Activated naive CD4-positive, alpha-beta T cell treated with anti-CD3 and anti-CD28 coated beads, Interleukin-2, amount 10 ng/mL, durations not matched to agents 7 days and 5 days (primary cell): ENCODE measurements at regions not wholly inside any gene's neighbourhood (a gene's known extent, or its start where the extent isn't known, plus 50 kb on each side); places are given as distances from the start of the nearest gene placed in this dataset.

Experiments
- CTCF ChIA-PET: fragments of 350-600 bp; sonication (Branson Sonifier 250); formaldehyde crosslinking; loops from one replicate; lab custom pipeline; 2021; ENCODE audit warnings: antibody characterized with exemption; lab: Charles Lee
- DNase-seq: peaks from one replicate; pipeline ENCODE4 v3.0.0-alpha.2; 2020
- H3K27ac Mint-ChIP-seq: one replicate; pipeline ENCODE4 v1.8.0; 2021; ENCODE audit warnings: mild to moderate bottlenecking, moderate library complexity, mixed read lengths
- H3K27me3 Mint-ChIP-seq: one replicate; pipeline ENCODE4 v1.8.0; 2021; ENCODE audit warnings: mild to moderate bottlenecking, mixed read lengths
- H3K36me3 Mint-ChIP-seq: one replicate; pipeline ENCODE4 v1.8.0; 2021; ENCODE audit warnings: mixed read lengths
- H3K4me1 Mint-ChIP-seq: one replicate; pipeline ENCODE4 v1.8.0; 2021; ENCODE audit warnings: mixed read lengths
- H3K4me3 Mint-ChIP-seq: one replicate; pipeline ENCODE4 v1.8.0; 2021; ENCODE audit warnings: mild to moderate bottlenecking, moderate library complexity, mixed read lengths
- H3K9me3 Mint-ChIP-seq: one replicate; pipeline ENCODE4 v1.8.0; 2021; ENCODE audit warnings: mixed read lengths

GRCh38 chr2:10980886-10981425 is 69.2 kb downstream of the KCNF1 start:
- Mint-ChIP-seq H3K4me1 (no peaks in the 10 kb centered on the region), H3K27ac (no peak overlapping the region), H3K4me3 (no peak overlapping the region), H3K36me3 (no peaks in the 10 kb centered on the region), H3K27me3 (peaks cover 23% of the 10 kb centered on the region), H3K9me3 (no peaks in the 10 kb centered on the region)
- DNase-seq: no peak
- CTCF ChIA-PET: no interaction called here

- CTCF ChIA-PET: no interaction called here
- Mint-ChIP-seq H3K36me3 (no peaks in the 10 kb centered on the region), H3K9me3 (no peaks in the 10 kb centered on the region), H3K4me1 (no peaks in the 10 kb centered on the region), H3K27ac (no peak overlapping the region), H3K27me3 (peaks cover 23% of the 10 kb centered on the region), H3K4me3 (no peak overlapping the region)
- no peak for DNase-seq
Measured at GRCh38 chr2:10981451-10981850, 69.7 kb downstream of the KCNF1 start.

DNA sequence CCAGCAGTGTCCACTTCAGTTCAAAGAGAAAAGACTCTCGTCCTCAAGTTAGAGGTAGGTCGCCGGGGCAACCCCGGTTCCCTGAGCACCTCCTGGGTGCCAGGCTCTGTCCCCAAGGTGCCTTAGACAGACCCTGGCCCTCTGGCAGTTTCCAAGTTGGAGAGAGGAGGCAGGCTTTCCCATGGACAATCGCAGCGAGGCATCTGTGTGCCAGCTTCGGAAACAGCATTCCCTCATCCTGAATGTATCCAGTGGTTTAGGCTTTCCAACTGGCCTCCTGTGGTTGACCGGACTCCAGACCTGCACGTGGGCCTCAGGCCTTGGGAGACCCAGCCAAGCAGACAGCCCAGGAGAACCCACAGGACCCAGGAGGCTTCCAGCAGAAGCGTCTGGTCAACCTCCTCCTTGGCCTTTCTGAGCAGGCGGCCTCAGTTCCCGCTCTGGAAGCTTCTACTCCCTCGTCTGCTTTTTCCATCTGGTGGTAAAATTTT is 70.3 kb downstream of the KCNF1 start:
- CTCF ChIA-PET: no interaction called here
- Mint-ChIP-seq H3K4me1 (no peaks in the 10 kb centered on the region), H3K27me3 (peaks cover 20% of the 10 kb centered on the region), H3K9me3 (no peaks in the 10 kb centered on the region), H3K36me3 (no peaks in the 10 kb centered on the region), H3K4me3 (no peak overlapping the region), H3K27ac (no peak overlapping the region)
- no peak for DNase-seq

GRCh38 chr2:10982931-10983701 is 71.4 kb downstream of the KCNF1 start:
- CTCF ChIA-PET: no interaction called here
- Mint-ChIP-seq H3K27me3 (peaks cover 15% of the 10 kb centered on the region), H3K36me3 (no peaks in the 10 kb centered on the region), H3K4me3 (no peak overlapping the region), H3K9me3 (no peaks in the 10 kb centered on the region), H3K4me1 (no peaks in the 10 kb centered on the region), H3K27ac (no peak overlapping the region)
- DNase-seq: no peak

GRCh38 chr2:10983711-10984110 is 72.0 kb downstream of the KCNF1 start:
- CTCF ChIA-PET: no interaction called here
- H3K36me3 Mint-ChIP-seq: no peaks in the 10 kb centered on the region

GRCh38 chr2:10984418-10985135 is 72.8 kb downstream of the KCNF1 start:
- no peak overlapping the region for H3K27ac Mint-ChIP-seq
- H3K9me3 Mint-ChIP-seq: no peaks in the 10 kb centered on the region
- H3K4me1 Mint-ChIP-seq: no peaks in the 10 kb centered on the region
- H3K36me3 Mint-ChIP-seq: no peaks in the 10 kb centered on the region
- H3K27me3 Mint-ChIP-seq: peaks cover 7% of the 10 kb centered on the region
- DNase-seq: no peak
- no peak overlapping the region for H3K4me3 Mint-ChIP-seq
- CTCF ChIA-PET: no interaction called here

More at GRCh38 chr2:10983711-10984110, 72.0 kb downstream of the KCNF1 start:
- Mint-ChIP-seq H3K4me3 (no peak overlapping the region), H3K27me3 (peaks cover 9% of the 10 kb centered on the region), H3K4me1 (no peaks in the 10 kb centered on the region), H3K9me3 (no peaks in the 10 kb centered on the region), H3K27ac (no peak overlapping the region)
- no peak for DNase-seq

DNA sequence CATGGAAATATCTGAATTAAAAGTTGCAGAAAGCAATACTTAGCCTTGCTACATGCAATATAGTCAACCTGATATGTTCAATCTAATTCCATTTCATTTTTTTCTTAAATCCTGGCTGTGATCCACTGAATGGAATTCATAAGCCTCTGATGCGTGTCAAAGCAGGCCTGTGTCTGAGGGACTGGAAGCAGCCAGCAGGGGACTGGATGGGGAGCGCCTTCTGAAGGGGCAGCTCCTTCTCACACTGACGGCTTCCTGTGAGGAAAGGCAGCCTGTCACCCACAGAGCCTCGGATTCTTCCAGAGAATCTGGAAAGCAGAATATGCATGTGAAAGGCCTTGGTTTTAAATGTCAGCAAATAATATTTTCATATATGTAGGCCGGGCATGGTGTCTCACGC is 73.5 kb downstream of the KCNF1 start:
- Mint-ChIP-seq H3K27ac (no peak overlapping the region), H3K4me3 (no peak overlapping the region), H3K27me3 (peaks cover 7% of the 10 kb centered on the region), H3K4me1 (no peaks in the 10 kb centered on the region), H3K9me3 (no peaks in the 10 kb centered on the region), H3K36me3 (no peaks in the 10 kb centered on the region)
- CTCF ChIA-PET: no interaction called here
- DNase-seq: no peak

GRCh38 chr2:10985901-10986535 is 74.3 kb downstream of the KCNF1 start:
- H3K27me3 Mint-ChIP-seq: peaks cover 7% of the 10 kb centered on the region
- H3K27ac Mint-ChIP-seq: no peak overlapping the region
- no peak overlapping the region for H3K4me3 Mint-ChIP-seq
- H3K9me3 Mint-ChIP-seq: no peaks in the 10 kb centered on the region
- no peak for DNase-seq
- no peaks in the 10 kb centered on the region for H3K4me1 Mint-ChIP-seq
- CTCF ChIA-PET: no interaction called here
- no peaks in the 10 kb centered on the region for H3K36me3 Mint-ChIP-seq

GRCh38 chr2:10987439-10987838 is 75.7 kb downstream of the KCNF1 start:
- H3K9me3 Mint-ChIP-seq: no peaks in the 10 kb centered on the region
- CTCF ChIA-PET: no interaction called here
- DNase-seq: no peak
- H3K27ac Mint-ChIP-seq: no peak overlapping the region
- H3K36me3 Mint-ChIP-seq: no peaks in the 10 kb centered on the region
- H3K4me3 Mint-ChIP-seq: no peak overlapping the region
- H3K4me1 Mint-ChIP-seq: no peaks in the 10 kb centered on the region
- H3K27me3 Mint-ChIP-seq: peaks cover 13% of the 10 kb centered on the region

GRCh38 chr2:10987861-10988260 is 76.1 kb downstream of the KCNF1 start:
- H3K27me3 Mint-ChIP-seq: peaks cover 17% of the 10 kb centered on the region
- CTCF ChIA-PET: no interaction called here
- H3K36me3 Mint-ChIP-seq: no peaks in the 10 kb centered on the region
- no peak overlapping the region for H3K27ac Mint-ChIP-seq
- DNase-seq: no peak
- H3K4me3 Mint-ChIP-seq: no peak overlapping the region
- no peaks in the 10 kb centered on the region for H3K4me1 Mint-ChIP-seq
- no peaks in the 10 kb centered on the region for H3K9me3 Mint-ChIP-seq

GRCh38 chr2:10989151-10989550 is 77.4 kb downstream of the KCNF1 start:
- Mint-ChIP-seq H3K27me3 (peaks cover 17% of the 10 kb centered on the region), H3K4me1 (no peaks in the 10 kb centered on the region)
- CTCF ChIA-PET: no interaction called here

DNA sequence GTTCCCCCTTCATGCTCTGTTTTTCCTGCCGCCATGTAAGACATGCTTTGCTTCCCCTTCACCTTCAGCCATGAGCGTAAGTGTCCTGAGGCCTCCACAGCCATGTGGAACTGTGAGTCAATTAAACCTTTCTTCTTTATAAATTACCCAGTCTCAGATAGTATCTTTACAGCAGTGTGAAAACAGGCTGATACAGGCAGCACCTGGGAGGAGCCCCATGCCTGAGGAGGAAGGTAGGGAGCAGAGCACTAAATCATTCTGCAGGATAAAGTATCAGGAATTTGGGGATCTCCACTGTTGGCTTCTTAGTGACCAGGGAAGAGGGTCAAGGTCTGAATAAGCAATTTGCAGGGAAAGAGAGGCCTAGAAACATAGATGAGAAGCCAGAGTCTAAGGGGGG is 78.0 kb downstream of the KCNF1 start:
- peaks cover 15% of the 10 kb centered on the region for H3K27me3 Mint-ChIP-seq
- DNase-seq: no peak
- no peak overlapping the region for H3K27ac Mint-ChIP-seq
- no peaks in the 10 kb centered on the region for H3K36me3 Mint-ChIP-seq
- CTCF ChIA-PET: no interaction called here
- no peaks in the 10 kb centered on the region for H3K4me1 Mint-ChIP-seq
- H3K4me3 Mint-ChIP-seq: no peak overlapping the region
- H3K9me3 Mint-ChIP-seq: no peaks in the 10 kb centered on the region

More at GRCh38 chr2:10989151-10989550, 77.4 kb downstream of the KCNF1 start:
- H3K4me3 Mint-ChIP-seq: no peak overlapping the region
- no peaks in the 10 kb centered on the region for H3K36me3 Mint-ChIP-seq
- no peaks in the 10 kb centered on the region for H3K9me3 Mint-ChIP-seq
- no peak for DNase-seq
- H3K27ac Mint-ChIP-seq: no peak overlapping the region

GRCh38 chr2:10990561-10991111 is 78.9 kb downstream of the KCNF1 start:
- CTCF ChIA-PET: no interaction called here
- H3K36me3 Mint-ChIP-seq: no peaks in the 10 kb centered on the region
- no peak overlapping the region for H3K4me3 Mint-ChIP-seq
- H3K27me3 Mint-ChIP-seq: peaks cover 15% of the 10 kb centered on the region
- no peaks in the 10 kb centered on the region for H3K4me1 Mint-ChIP-seq
- H3K27ac Mint-ChIP-seq: no peak overlapping the region
- DNase-seq: no peak
- H3K9me3 Mint-ChIP-seq: no peaks in the 10 kb centered on the region
